WERI-Rb-1 (cell line): ENCODE measurements at regions not wholly inside any gene's neighbourhood (a gene's known extent, or its start where the extent isn't known, plus 50 kb on each side); places are given as distances from the start of the nearest gene placed in this dataset.
"Not testable (repeated sequence)": the region's sequence is repeated elsewhere in the genome, so short reads cannot be mapped to it uniquely, and the experiment has no call there.

ENCODE experiments used
- DNase-seq: peaks from one replicate; pipeline ENCODE4 v3.0.0-alpha.2; 2020
- H3K27ac ChIP-seq: fragments of 250-450 bp; sonication (Bioruptor Pico); 2 replicates; pipeline ENCODE4 v1.5.1; 2020; ENCODE audit warnings: mild to moderate bottlenecking, moderate library complexity
- H3K27me3 ChIP-seq: fragments of 250-450 bp; sonication (Bioruptor Pico); 2 replicates; pipeline ENCODE4 v1.5.1; 2021; ENCODE audit warnings: mild to moderate bottlenecking, low read depth, moderate library complexity; ENCODE audit not compliant: insufficient read depth, severe bottlenecking
- H3K36me3 ChIP-seq: fragments of 250-450 bp; sonication (Bioruptor Pico); 2 replicates; pipeline ENCODE4 v1.5.1; 2020; ENCODE audit warnings: mild to moderate bottlenecking, moderate library complexity
- H3K4me3 ChIP-seq: 2 replicates; pipeline ENCODE4 v1.5.1; 2011; ENCODE audit warnings: low read depth, mild to moderate bottlenecking, control low read depth, low read length
- H3K9me3 ChIP-seq: fragments of 250-450 bp; sonication (Bioruptor Pico); 2 replicates; pipeline ENCODE4 v1.5.1; 2021; ENCODE audit warnings: mild to moderate bottlenecking, moderate library complexity; ENCODE audit not compliant: severe bottlenecking
- CTCF ChIP-seq: IDR thresholded peaks from 2 replicates; pipeline ENCODE4 v1.5.1; 2011; ENCODE audit warnings: low read depth, mild to moderate bottlenecking, control low read depth, inconsistent platforms, low read length

- H3K36me3 ChIP-seq: no peaks in the 10 kb centered on the region
- TF ChIP-seq CTCF: no peak
- no peaks in the 10 kb centered on the region for H3K27me3 ChIP-seq
- no peak for DNase-seq
- no peak overlapping the region for H3K4me3 ChIP-seq
- H3K27ac ChIP-seq: no peak overlapping the region
- no peaks in the 10 kb centered on the region for H3K9me3 ChIP-seq
Observed at GRCh38 chr3:70464876-70465275, 152.4 kb upstream of the MDFIC2 start.

GRCh38 chr3:70464465-70464864 lies 152.0 kb upstream of the MDFIC2 start:
- no peaks in the 10 kb centered on the region for H3K9me3 ChIP-seq
- H3K27me3 ChIP-seq: no peaks in the 10 kb centered on the region
- no peak overlapping the region for H3K27ac ChIP-seq
- H3K4me3 ChIP-seq: no peak overlapping the region
- no peak for DNase-seq
- TF ChIP-seq CTCF: no peak
- no peaks in the 10 kb centered on the region for H3K36me3 ChIP-seq

GRCh38 chr3:70450220-70450619 lies 137.8 kb upstream of the MDFIC2 start:
- H3K4me3 ChIP-seq, H3K27me3 ChIP-seq, H3K9me3 ChIP-seq, DNase-seq, H3K36me3 ChIP-seq, H3K27ac ChIP-seq: not testable (repeated sequence)

GRCh38 chr3:70435422-70435821 lies 123.0 kb upstream of the MDFIC2 start:
- not testable (repeated sequence) for H3K27ac ChIP-seq, H3K9me3 ChIP-seq, DNase-seq, H3K36me3 ChIP-seq, H3K4me3 ChIP-seq, H3K27me3 ChIP-seq

GRCh38 chr3:70433091-70433490 lies 120.7 kb upstream of the MDFIC2 start:
- Histone ChIP-seq H3K27ac (no peak overlapping the region), H3K9me3 (no peaks in the 10 kb centered on the region), H3K36me3 (no peaks in the 10 kb centered on the region), H3K4me3 (no peak overlapping the region), H3K27me3 (no peaks in the 10 kb centered on the region)
- no peak for DNase-seq
- no peak for TF ChIP-seq CTCF

- Histone ChIP-seq H3K27ac (no peak overlapping the region), H3K27me3 (no peaks in the 10 kb centered on the region), H3K9me3 (no peaks in the 10 kb centered on the region), H3K36me3 (no peaks in the 10 kb centered on the region), H3K4me3 (no peak overlapping the region)
- no peak for TF ChIP-seq CTCF
- DNase-seq: no peak
Observed at GRCh38 chr3:70431911-70432310, 119.5 kb upstream of the MDFIC2 start.

GRCh38 chr3:70426071-70426470 lies 113.6 kb upstream of the MDFIC2 start:
- H3K9me3 ChIP-seq: no peaks in the 10 kb centered on the region
- no peak for TF ChIP-seq CTCF
- H3K27me3 ChIP-seq: no peaks in the 10 kb centered on the region
- DNase-seq: no peak
- H3K36me3 ChIP-seq: no peaks in the 10 kb centered on the region
- no peak overlapping the region for H3K27ac ChIP-seq
- no peak overlapping the region for H3K4me3 ChIP-seq
